ENCODE measurements at regions not wholly inside any gene's neighbourhood (a gene's known extent, or its start where the extent isn't known, plus 50 kb on each side); places are given as distances from the start of the nearest gene placed in this dataset.

DNA sequence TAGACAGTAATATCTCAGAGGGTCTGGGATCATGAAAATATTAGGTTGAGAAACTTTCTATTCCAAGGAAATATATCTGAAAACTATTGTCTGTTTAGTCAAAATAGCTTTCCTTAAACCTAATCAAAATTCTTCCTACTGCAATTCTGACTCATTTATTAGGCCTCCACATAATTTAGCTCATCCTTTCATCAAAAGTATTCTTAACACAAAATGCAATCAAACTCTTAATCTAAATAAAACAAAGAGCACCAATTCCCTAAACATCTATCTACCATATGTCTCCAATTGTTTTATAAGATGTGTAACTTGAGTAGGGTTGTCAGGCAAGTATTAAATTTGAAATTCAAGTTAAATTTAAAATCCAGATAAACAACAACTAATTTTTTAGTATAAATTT is 142.1 kb downstream of the PLK2 start:
- H3K36me3 Mint-ChIP-seq (ENCODE audit: low read depth), result no peaks in the 10 kb centered on the region
- no peak for DNase-seq (ENCODE audit: low read depth, low spot score)
- H3K27ac Mint-ChIP-seq (ENCODE audit: unreplicated experiment), result no peak overlapping the region
- no peaks in the 10 kb centered on the region for H3K27me3 Mint-ChIP-seq (ENCODE audit: low read depth)
- TF ChIP-seq, protein P1, sequence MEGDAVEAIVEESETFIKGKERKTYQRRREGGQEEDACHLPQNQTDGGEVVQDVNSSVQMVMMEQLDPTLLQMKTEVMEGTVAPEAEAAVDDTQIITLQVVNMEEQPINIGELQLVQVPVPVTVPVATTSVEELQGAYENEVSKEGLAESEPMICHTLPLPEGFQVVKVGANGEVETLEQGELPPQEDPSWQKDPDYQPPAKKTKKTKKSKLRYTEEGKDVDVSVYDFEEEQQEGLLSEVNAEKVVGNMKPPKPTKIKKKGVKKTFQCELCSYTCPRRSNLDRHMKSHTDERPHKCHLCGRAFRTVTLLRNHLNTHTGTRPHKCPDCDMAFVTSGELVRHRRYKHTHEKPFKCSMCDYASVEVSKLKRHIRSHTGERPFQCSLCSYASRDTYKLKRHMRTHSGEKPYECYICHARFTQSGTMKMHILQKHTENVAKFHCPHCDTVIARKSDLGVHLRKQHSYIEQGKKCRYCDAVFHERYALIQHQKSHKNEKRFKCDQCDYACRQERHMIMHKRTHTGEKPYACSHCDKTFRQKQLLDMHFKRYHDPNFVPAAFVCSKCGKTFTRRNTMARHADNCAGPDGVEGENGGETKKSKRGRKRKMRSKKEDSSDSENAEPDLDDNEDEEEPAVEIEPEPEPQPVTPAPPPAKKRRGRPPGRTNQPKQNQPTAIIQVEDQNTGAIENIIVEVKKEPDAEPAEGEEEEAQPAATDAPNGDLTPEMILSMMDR (conservative IDR thresholded peaks at IDR 0.05), result no peak
- H3K9me3 Mint-ChIP-seq, result no peaks in the 10 kb centered on the region
- H3K4me3 Mint-ChIP-seq, result no peak overlapping the region
- no peaks in the 10 kb centered on the region for H3K4me1 Mint-ChIP-seq

DNA sequence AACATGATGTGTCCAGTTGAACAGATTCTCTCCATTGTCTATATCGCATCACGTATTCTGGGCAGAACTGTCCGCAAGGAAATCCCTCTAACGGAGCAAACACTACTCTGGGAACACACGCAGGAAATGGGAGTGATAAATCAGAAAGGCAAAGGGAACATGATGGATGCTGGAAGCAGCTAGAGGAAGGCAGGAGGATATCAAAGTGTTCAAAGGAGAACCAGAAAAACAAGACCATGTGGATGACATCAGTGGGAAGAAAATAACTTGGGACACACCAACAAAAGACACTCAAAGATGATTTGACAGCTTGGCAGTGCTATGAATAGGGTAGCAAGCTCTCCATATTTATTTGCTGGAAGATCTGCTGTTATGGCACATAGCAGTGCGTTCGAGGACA is 142.9 kb downstream of the PLK2 start:
- Mint-ChIP-seq H3K36me3 (ENCODE audit: low read depth) (no peaks in the 10 kb centered on the region), H3K27ac (ENCODE audit: unreplicated experiment) (no peak overlapping the region), H3K4me3 (no peak overlapping the region), H3K9me3 (no peaks in the 10 kb centered on the region), H3K4me1 (no peaks in the 10 kb centered on the region), H3K27me3 (ENCODE audit: low read depth) (no peaks in the 10 kb centered on the region)
- no peak for DNase-seq (ENCODE audit: low read depth, low spot score)
- TF ChIP-seq, protein P1 (conservative IDR thresholded peaks at IDR 0.05), result no peak

DNA sequence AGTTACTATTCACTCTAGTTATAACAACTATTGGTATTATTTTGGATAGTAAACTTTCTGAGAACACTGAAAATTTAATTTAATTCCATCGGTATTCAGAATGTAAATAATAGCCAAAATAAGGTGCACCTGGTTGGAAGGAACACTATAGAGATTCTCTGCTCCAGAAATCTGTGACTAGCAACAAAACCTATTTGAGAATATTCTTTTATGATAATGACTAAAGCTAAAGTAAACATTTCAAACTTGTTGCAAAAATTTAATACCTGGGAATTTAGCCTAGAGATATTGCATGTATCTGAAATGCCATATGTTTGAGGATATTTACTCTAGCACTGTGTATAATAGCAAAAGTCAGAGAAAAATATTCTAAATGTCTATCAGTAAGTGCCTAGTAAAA is 144.1 kb downstream of the PLK2 start:
- Mint-ChIP-seq H3K4me1 (no peaks in the 10 kb centered on the region), H3K27ac (ENCODE audit: unreplicated experiment) (no peak overlapping the region), H3K36me3 (ENCODE audit: low read depth) (no peaks in the 10 kb centered on the region), H3K27me3 (ENCODE audit: low read depth) (no peaks in the 10 kb centered on the region), H3K9me3 (no peaks in the 10 kb centered on the region), H3K4me3 (no peak overlapping the region)
- TF ChIP-seq, protein P1 (conservative IDR thresholded peaks at IDR 0.05), result no peak
- no peak for DNase-seq (ENCODE audit: low read depth, low spot score)

DNA sequence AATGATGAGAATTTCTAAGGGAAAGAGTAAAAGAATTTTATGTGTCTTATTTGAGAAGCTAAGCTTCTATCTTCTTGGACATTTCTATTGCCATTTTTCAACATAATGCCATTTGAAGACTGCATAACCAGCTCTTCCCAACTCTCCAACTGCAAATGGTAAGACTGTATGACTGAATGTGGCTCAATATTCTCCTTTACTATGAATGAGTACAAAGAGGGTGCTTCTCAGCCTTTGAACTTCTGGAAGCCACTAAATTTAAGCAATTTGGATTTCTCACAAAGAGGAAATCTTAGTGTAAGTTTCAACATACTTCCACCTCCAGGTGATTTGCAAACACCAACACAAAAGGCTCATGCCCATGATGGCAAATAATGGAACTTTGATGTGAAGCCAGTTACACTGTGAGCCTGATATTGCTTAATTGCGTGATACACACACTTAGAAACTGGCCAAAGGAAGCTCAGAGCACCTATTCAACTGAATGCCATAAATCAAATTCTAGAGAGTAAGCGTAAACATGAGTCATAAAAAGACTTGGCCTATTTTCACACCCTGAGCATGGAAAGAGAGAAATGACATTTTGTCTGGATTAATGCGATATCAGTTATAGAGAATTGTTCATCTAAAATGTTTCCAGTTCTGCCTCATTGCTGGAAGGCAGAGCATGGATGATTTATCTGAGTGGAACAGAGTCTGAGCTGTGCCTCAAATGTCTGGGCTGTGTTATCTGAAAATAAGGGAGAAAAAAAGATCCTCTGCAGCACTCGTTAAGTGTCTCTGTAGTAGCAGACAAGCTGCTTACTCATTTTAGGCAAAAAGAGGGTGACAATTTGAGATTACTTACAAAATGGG is 145.3 kb downstream of the PLK2 start:
- Mint-ChIP-seq H3K36me3 (ENCODE audit: low read depth) (no peaks in the 10 kb centered on the region), H3K4me1 (no peaks in the 10 kb centered on the region), H3K27me3 (ENCODE audit: low read depth) (no peaks in the 10 kb centered on the region), H3K9me3 (peaks cover 4% of the 10 kb centered on the region), H3K4me3 (no peak overlapping the region), H3K27ac (ENCODE audit: unreplicated experiment) (no peak overlapping the region)
- DNase-seq (ENCODE audit: low read depth, low spot score), result no peak
- TF ChIP-seq, protein P1 (conservative IDR thresholded peaks at IDR 0.05), result no peak

DNA sequence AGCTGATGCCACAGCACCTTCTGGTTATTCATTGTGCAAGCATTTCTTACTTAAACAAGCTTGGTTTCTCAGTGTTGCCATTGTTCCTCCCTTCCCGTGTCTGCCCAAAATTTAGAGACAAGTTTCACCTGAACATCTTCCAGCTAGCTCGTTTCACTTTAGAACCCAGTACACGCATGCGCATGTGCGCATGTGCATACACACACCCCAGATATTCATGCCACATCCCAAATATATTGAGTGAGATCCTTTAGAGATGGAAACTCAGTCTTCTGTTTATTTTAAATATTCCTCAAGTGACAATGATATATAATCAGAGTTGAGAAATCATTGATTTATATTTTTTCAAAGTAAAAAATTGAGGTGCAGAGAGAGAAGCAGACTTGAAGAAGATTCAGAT is 147.6 kb downstream of the PLK2 start:
- no peaks in the 10 kb centered on the region for H3K36me3 Mint-ChIP-seq (ENCODE audit: low read depth)
- H3K9me3 Mint-ChIP-seq, result peaks cover 8% of the 10 kb centered on the region
- H3K27me3 Mint-ChIP-seq (ENCODE audit: low read depth), result no peaks in the 10 kb centered on the region
- no peaks in the 10 kb centered on the region for H3K4me1 Mint-ChIP-seq
- no peak for DNase-seq (ENCODE audit: low read depth, low spot score)
- H3K27ac Mint-ChIP-seq (ENCODE audit: unreplicated experiment), result no peak overlapping the region
- H3K4me3 Mint-ChIP-seq, result no peak overlapping the region
- TF ChIP-seq, protein P1 (conservative IDR thresholded peaks at IDR 0.05), result no peak
